ENCODE measurements at regions not wholly inside any gene's neighbourhood (a gene's known extent, or its start where the extent isn't known, plus 50 kb on each side); places are given as distances from the start of the nearest gene placed in this dataset.
A peak's percentile ranks its signal among the peaks of the same experiment; 100 is the strongest.

DNA sequence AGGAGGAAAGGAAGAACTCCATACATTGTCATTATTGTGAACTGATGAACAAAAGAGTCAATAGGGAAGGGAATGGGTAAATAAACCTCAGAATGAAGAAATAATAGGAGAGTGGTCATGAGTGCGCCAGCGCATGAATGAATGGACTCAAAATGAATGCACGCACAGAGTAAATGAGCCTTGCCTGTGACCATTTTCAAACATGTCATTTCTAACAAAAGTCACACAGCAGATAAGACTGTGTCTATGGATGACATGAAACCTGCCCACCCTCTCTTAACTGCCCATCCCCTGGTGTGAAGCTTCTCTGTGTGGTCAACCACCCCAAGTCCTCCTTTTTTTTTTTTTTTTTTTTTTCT, 121.1 kb upstream of the TEX51 start:
- no peak overlapping the region for H3K27ac ChIP-seq (ENCODE audit: low read depth in 1 of 2, low read length in 2 of 2)
- no peaks in the 10 kb centered on the region for H3K27me3 ChIP-seq (ENCODE audit: control insufficient read depth in 2 of 2, insufficient read depth in 2 of 2, low read length in 2 of 2)
- TF ChIP-seq, protein P1, sequence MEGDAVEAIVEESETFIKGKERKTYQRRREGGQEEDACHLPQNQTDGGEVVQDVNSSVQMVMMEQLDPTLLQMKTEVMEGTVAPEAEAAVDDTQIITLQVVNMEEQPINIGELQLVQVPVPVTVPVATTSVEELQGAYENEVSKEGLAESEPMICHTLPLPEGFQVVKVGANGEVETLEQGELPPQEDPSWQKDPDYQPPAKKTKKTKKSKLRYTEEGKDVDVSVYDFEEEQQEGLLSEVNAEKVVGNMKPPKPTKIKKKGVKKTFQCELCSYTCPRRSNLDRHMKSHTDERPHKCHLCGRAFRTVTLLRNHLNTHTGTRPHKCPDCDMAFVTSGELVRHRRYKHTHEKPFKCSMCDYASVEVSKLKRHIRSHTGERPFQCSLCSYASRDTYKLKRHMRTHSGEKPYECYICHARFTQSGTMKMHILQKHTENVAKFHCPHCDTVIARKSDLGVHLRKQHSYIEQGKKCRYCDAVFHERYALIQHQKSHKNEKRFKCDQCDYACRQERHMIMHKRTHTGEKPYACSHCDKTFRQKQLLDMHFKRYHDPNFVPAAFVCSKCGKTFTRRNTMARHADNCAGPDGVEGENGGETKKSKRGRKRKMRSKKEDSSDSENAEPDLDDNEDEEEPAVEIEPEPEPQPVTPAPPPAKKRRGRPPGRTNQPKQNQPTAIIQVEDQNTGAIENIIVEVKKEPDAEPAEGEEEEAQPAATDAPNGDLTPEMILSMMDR (IDR thresholded peaks at IDR 0.05) = peak; percentile 48
- H3K4me3 ChIP-seq (replicated peaks in 1 of 3; ENCODE audit: low read depth in 2 of 3, low read length in 3 of 3) = peak overlapping the region in 2 of 3 experiments; percentile 78 to 83
- peak overlapping the region; percentile 78 for H3K9ac ChIP-seq (ENCODE audit: insufficient read depth, low read length, poor library complexity, severe bottlenecking)
- Mint-ChIP-seq H3K9me3 (peaks cover 0 to 1% (median 0%) of the 10 kb centered on the region in 7 donors), H3K36me3 (no peaks in the 10 kb centered on the region), H3K27me3 (ENCODE audit: low read depth in 3 of 3) (peaks cover 0 to 14% (median 2%) of the 10 kb centered on the region in 3 donors), H3K27ac (peak overlapping the region in 2 of 7 donors; percentile 47 to 93), H3K4me1 (peaks cover 20% of the 10 kb centered on the region), H3K4me3 (peak overlapping the region; percentile 97 to 99)
- DNase-seq = no peak
- intact Hi-C loops (cut with micrococcal nuclease) = loop anchor here (5.0 kb wide), 1 partner anchor 250 kb away; no protein-coding TSS in a partner anchor
- H3K4me2 ChIP-seq (replicated peaks; ENCODE audit: extremely low read depth, low read length, poor library complexity, severe bottlenecking) = peak overlapping the region; percentile 99
- peak overlapping the region; percentile 82 for H2AFZ ChIP-seq (ENCODE audit: insufficient read depth, low read depth, low read length, poor library complexity, severe bottlenecking)
- no peaks in the 10 kb centered on the region for H3K36me3 ChIP-seq (replicated peaks in 1 of 2; ENCODE audit: control insufficient read depth in 1 of 2, insufficient read depth in 2 of 2, low read length in 2 of 2)
- H3K79me2 ChIP-seq (ENCODE audit: insufficient read depth, low read length) = no peaks in the 10 kb centered on the region
- WGBS (ENCODE audit: insufficient coverage) = 37% methylated on average over 2 of the region's 3 CpGs
- H3K4me1 ChIP-seq (ENCODE audit: control insufficient read depth in 1 of 2, insufficient read depth in 2 of 2, low read length in 2 of 2) = peaks cover 9 to 15% of the 10 kb centered on the region in 2 donors
- H3K9me3 ChIP-seq (replicated peaks in 1 of 2; ENCODE audit: control insufficient read depth in 1 of 2, insufficient read depth in 1 of 2, low read length in 2 of 2) = no peaks in the 10 kb centered on the region
- H4K20me1 ChIP-seq (ENCODE audit: insufficient read depth, low read length) = no peaks in the 10 kb centered on the region

- TF ChIP-seq, protein P1 (IDR thresholded peaks at IDR 0.05) = no peak
- H3K4me1 ChIP-seq (ENCODE audit: control insufficient read depth in 1 of 2, insufficient read depth in 2 of 2, low read length in 2 of 2) = peaks cover 9 to 15% of the 10 kb centered on the region in 2 donors
- Mint-ChIP-seq H3K9me3 (peaks cover 0 to 1% (median 0%) of the 10 kb centered on the region in 7 donors), H3K4me1 (peaks cover 18% of the 10 kb centered on the region), H3K27ac (peak overlapping the region in 1 of 7 donors; percentile 3), H3K4me3 (no peak overlapping the region), H3K27me3 (ENCODE audit: low read depth in 3 of 3) (peaks cover 0 to 14% (median 6%) of the 10 kb centered on the region in 3 donors), H3K36me3 (no peaks in the 10 kb centered on the region)
- intact Hi-C loops (cut with micrococcal nuclease) = loop anchor here (5.0 kb wide), 1 partner anchor 252 kb away; no protein-coding TSS in a partner anchor
- no peak overlapping the region for H3K27ac ChIP-seq (ENCODE audit: low read depth in 1 of 2, low read length in 2 of 2)
- no peaks in the 10 kb centered on the region for H4K20me1 ChIP-seq (ENCODE audit: insufficient read depth, low read length)
- H3K27me3 ChIP-seq (ENCODE audit: control insufficient read depth in 2 of 2, insufficient read depth in 2 of 2, low read length in 2 of 2) = no peaks in the 10 kb centered on the region
- no peaks in the 10 kb centered on the region for H3K79me2 ChIP-seq (ENCODE audit: insufficient read depth, low read length)
- H3K9ac ChIP-seq (ENCODE audit: insufficient read depth, low read length, poor library complexity, severe bottlenecking) = no peak overlapping the region
- H2AFZ ChIP-seq (ENCODE audit: insufficient read depth, low read depth, low read length, poor library complexity, severe bottlenecking) = no peak overlapping the region
- no peaks in the 10 kb centered on the region for H3K36me3 ChIP-seq (replicated peaks in 1 of 2; ENCODE audit: control insufficient read depth in 1 of 2, insufficient read depth in 2 of 2, low read length in 2 of 2)
- 76% methylated on average over 13 of the region's 14 CpGs for WGBS (ENCODE audit: insufficient coverage)
- no peak overlapping the region for H3K4me3 ChIP-seq (replicated peaks in 1 of 3; ENCODE audit: low read depth in 2 of 3, low read length in 3 of 3)
- no peak overlapping the region for H3K4me2 ChIP-seq (replicated peaks; ENCODE audit: extremely low read depth, low read length, poor library complexity, severe bottlenecking)
- H3K9me3 ChIP-seq (replicated peaks in 1 of 2; ENCODE audit: control insufficient read depth in 1 of 2, insufficient read depth in 1 of 2, low read length in 2 of 2) = no peaks in the 10 kb centered on the region
- no peak for DNase-seq
Observed at GRCh38 chr2:126778561-126779501, 119.9 kb upstream of the TEX51 start.
